ENCODE measurements at regions not wholly inside any gene's neighbourhood (a gene's known extent, or its start where the extent isn't known, plus 50 kb on each side); places are given as distances from the start of the nearest gene placed in this dataset.

DNA sequence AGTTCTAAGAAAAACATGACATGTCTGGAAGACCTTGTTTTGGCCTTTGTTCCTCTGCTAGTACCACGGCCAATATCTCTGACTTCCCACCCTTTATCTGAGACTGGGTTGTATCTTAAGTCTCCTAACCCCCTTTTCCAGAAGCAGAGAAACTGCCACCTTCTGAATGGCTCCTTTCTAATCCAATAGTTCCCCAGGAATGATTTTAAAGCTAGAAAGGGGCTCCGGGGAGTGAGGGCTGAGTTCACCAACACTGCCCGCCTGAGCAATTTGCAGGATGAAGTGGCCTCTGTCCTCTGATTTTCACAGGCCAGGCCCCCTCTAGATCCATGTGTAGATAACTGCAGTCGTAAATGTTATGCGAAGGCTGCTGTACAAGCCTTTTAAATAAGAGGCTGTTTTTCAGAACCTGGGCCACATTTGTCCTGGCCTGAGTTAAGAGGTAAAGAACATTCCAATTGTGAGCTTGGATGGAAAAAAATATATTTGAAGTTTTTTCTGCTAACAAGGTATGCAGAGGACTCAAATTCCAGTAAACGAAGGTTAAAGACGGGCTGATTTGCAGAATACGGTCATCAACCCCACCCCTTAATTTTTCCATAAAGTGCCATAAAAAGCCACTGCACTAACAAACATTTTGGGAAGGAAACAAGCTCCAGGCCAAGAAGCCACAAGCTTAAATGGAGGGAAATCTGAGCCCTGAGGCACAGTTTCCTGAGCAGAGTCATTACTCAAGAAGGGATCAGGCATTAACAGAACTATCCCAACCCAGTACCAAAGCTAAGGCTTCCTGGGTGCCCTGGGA, 117.0 kb upstream of the MAF start:
- no peak for DNase-seq
- H3K36me3 ChIP-seq, result no peaks in the 10 kb centered on the region
- no peak for ATAC-seq
- no peaks in the 10 kb centered on the region for H3K27me3 ChIP-seq
- intact Hi-C loops (cut with DNase I), result no loop called here
- no peaks in the 10 kb centered on the region for H3K9me3 ChIP-seq
- peaks cover 0 to 23% (median 2%) of the 10 kb centered on the region in 12 donors for H3K4me1 ChIP-seq
- H3K4me3 ChIP-seq, result no peak overlapping the region
- TF ChIP-seq CTCF (IDR thresholded peaks at IDR 0.05), result no peak
- TF ChIP-seq POLR2A (IDR thresholded peaks at IDR 0.05), result no peak
- WGBS, 4 donors, result 81 to 89% (median 87%) methylated on average over 8 of the region's 8 CpGs
- no peak overlapping the region for H3K27ac ChIP-seq

GRCh38 chr16:79716645-79717332, 116.3 kb upstream of the MAF start:
- peaks cover 0 to 23% (median 2%) of the 10 kb centered on the region in 12 donors for H3K4me1 ChIP-seq
- intact Hi-C loops (cut with DNase I), result no loop called here
- WGBS, 4 donors, result 61 to 68% (median 66%) methylated on average over 7 of the region's 7 CpGs
- DNase-seq, result no peak
- H3K9me3 ChIP-seq, result no peaks in the 10 kb centered on the region
- no peaks in the 10 kb centered on the region for H3K27me3 ChIP-seq
- no peak overlapping the region for H3K27ac ChIP-seq
- no peak for TF ChIP-seq POLR2A (IDR thresholded peaks at IDR 0.05)
- TF ChIP-seq CTCF (IDR thresholded peaks at IDR 0.05), result no peak
- ATAC-seq, result no peak
- no peak overlapping the region for H3K4me3 ChIP-seq
- H3K36me3 ChIP-seq, result no peaks in the 10 kb centered on the region

DNA sequence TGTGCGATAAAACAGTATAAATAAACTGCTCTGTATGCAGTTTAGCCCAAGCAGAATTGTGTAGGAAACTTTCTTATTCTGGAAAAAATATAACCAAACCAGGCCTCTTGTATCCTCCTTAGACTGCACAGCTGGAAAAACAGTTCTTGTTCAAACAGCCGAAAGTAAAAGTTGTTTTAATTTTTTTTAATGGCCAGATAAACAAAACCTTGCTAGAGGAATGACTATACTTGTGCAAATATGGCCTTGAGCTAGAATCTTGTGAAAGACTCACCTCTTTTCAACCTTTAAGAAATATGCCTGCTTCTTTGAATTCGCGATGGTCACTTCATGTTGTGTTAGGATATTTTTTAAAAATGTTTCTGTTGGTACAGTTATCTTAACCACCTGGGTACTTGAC, 114.5 kb upstream of the MAF start:
- no peaks in the 10 kb centered on the region for H3K27me3 ChIP-seq
- H3K36me3 ChIP-seq, result no peaks in the 10 kb centered on the region
- H3K4me1 ChIP-seq, result peaks cover 0 to 14% (median 2%) of the 10 kb centered on the region in 12 donors
- H3K4me3 ChIP-seq, result no peak overlapping the region
- H3K9me3 ChIP-seq, result no peaks in the 10 kb centered on the region
- 57 to 83% (median 74%) methylated on average over 4 of the region's 4 CpGs for WGBS, 4 donors
- intact Hi-C loops (cut with DNase I), result no loop called here
- DNase-seq (no peak), ATAC-seq (no peak)
- TF ChIP-seq CTCF (IDR thresholded peaks at IDR 0.05) (no peak), POLR2A (IDR thresholded peaks at IDR 0.05) (no peak)
- no peak overlapping the region for H3K27ac ChIP-seq

- H3K4me3 ChIP-seq, result no peak overlapping the region
- TF ChIP-seq CTCF (IDR thresholded peaks at IDR 0.05), result no peak
- TF ChIP-seq POLR2A (IDR thresholded peaks at IDR 0.05), result no peak
- ATAC-seq, result no peak
- no peak for DNase-seq
- H3K36me3 ChIP-seq, result no peaks in the 10 kb centered on the region
- H3K27ac ChIP-seq, result no peak overlapping the region
- no peaks in the 10 kb centered on the region for H3K27me3 ChIP-seq
- H3K4me1 ChIP-seq, result peaks cover 0 to 14% (median 2%) of the 10 kb centered on the region in 12 donors
- H3K9me3 ChIP-seq, result no peaks in the 10 kb centered on the region
- 90 to 92% (median 91%) methylated on average over 1 of the region's 1 CpG for WGBS, 4 donors
- intact Hi-C loops (cut with DNase I), result no loop called here
Observed at GRCh38 chr16:79714440-79714839, 113.9 kb upstream of the MAF start.
